Activated T-cell treated with anti-CD3 and anti-CD28 coated beads, Interleukin-2, amount 50 U/mL, for 48 hours (primary cell): ENCODE measurements at regions not wholly inside any gene's neighbourhood (a gene's known extent, or its start where the extent isn't known, plus 50 kb on each side); places are given as distances from the start of the nearest gene placed in this dataset.
"Not testable (repeated sequence)": the region's sequence is repeated elsewhere in the genome, so short reads cannot be mapped to it uniquely, and the experiment has no call there.

ENCODE experiments used
- DNase-seq, 2 experiments: peaks; one replicate each; pipeline ENCODE4 v3.0.0-alpha.2; 2020

- no peak for DNase-seq
These were observed 126.9 kb upstream of the TNRC6C start for GRCh38 chr17:77831474-77832179.

GRCh38 chr17:77832180-77832560 is 126.3 kb upstream of the TNRC6C start:
- no peak for DNase-seq

GRCh38 chr17:77833769-77834168 is 124.7 kb upstream of the TNRC6C start:
- DNase-seq = no peak

DNA sequence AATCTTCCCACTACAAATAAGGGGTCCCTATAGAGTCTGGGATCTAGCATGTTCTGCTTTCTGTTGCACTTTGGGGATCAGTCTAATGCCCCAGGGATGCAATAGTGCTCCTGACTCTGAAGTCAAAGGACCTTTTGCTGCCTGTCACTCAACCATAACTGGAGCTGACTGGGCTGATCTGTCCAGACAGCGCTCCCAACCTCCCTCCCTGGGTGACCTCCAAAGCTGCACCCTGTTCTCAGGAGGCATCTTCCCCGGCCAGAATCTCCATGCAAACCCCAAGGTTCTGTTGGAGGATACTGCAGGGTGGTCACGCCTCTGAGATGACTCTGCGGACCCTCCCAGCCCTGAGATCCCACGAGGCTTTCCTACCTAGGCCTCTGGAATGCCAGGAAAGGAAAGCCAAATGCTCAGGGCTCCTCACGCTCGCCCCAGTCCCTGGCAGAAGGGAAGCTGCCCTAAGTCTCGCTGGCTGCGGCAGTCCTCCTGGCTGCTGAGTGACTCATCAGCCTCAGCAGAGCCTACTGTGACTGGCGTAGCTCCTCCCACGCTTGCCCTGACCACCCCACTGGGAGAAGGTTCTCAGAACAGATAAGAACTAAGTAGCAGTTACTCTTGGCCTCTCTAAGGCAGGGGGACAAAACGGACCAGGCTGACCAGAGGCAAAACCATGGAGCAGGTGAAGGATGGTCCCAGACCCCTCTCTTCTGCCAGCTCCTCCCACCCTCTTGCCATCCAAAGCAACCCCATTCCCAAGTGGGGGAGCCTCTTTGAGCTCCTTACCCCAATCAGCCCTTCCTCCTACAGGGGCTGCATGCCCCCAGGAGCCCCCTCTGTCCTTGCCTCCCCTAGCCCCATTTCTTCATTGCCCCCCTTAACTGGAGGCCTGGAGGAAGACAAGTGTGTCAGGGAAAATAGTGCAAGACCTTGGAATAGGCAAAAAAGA is 124.1 kb upstream of the TNRC6C start:
- DNase-seq = peak; percentile 78 to 83

GRCh38 chr17:77836557-77837041 is 121.9 kb upstream of the TNRC6C start:
- peak; percentile 48 to 60 for DNase-seq

DNA sequence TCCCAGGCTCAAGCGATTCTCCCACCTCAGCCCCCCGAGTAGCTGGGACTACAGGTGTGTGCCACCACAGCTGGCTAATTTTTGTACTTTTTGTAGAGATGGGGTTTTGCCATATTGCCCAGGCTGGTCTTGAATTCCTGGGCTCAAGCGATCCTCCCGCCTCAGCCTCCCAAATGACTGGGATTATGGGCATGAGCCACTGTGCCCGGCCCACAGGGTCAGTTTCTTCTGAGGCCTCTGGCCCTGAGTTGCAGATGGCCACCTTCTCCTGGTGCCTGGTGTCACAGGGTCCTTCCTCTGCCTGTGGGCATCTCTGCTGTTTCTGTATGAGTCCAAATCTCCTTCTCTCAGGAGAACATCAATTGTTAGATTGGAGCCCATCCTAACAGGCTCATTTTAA is 121.4 kb upstream of the TNRC6C start:
- not testable (repeated sequence) for DNase-seq

- DNase-seq = no peak
These were observed 120.6 kb upstream of the TNRC6C start for GRCh38 chr17:77837917-77838316.

GRCh38 chr17:77838748-77839697 is 119.5 kb upstream of the TNRC6C start:
- DNase-seq = no peak

GRCh38 chr17:77839698-77840512 is 118.6 kb upstream of the TNRC6C start:
- no peak for DNase-seq

DNA sequence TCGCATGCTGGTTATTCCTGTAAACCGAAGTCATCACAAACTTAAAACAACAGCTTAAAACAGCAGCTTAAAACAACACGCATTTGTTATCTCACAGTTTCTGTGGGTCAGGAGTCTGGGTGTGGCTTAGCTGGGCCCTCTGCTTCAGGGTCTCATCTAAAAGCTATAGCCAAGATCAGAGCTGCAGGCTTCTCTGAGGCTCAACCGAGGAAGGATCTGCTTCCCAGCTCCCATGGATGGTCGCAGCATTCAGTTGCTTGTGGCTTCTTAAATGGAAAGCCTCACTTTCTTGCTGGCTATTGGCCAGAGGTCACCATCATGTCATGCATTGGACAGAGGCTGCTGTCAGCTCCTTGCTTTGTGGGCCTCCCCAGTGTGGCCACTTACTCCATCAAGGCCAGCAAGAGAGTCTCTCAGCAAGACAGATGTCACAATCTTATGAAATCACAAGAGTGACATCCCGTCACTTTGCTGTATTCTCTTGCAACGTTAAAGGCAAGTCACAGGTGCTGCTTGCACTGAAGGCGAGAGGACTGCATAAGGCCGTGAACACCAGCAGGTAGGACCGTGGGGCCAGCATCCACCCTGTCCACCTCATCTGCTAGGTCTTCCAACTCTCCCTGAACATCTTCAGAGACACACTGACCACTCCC is 117.9 kb upstream of the TNRC6C start:
- no peak for DNase-seq

DNA sequence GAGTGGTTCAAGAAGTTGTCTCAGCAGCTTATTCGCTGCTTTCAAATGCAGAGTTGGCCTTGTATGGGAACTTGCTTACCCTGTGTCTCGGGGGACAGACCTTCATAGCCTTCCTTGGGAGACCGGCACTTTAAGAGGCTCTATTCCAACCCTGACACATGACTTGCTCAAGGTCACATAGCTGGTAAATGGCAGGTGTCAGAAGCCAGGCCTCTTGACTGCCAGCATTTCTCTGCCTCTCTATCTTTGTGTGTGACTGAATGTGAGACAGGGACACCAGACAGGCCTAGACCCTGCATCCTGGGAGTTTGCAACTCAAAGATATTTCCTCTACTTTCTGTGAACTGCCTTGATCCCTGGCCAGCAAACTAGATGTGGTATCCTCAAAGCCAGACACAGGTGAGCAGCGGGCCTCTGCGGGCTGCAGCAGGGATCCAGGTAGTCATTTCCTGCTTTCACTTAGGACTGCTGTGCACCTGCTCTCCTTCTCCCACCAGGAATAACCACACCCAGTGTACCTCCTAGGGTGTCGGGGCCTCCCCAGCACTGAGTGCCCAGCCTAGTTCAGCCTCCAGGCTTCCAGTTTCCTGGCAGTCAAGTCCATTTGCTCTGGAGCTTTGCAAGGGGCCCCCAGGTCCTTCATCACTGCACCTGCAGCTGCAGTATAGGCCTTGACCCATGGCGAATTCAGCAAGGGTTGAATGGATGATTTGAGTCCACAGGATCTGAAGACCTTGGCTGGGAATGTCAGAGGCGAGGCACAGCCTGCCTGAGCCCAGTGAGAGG is 116.6 kb upstream of the TNRC6C start:
- DNase-seq = peak in 1 of 2 experiments; percentile 30

DNA sequence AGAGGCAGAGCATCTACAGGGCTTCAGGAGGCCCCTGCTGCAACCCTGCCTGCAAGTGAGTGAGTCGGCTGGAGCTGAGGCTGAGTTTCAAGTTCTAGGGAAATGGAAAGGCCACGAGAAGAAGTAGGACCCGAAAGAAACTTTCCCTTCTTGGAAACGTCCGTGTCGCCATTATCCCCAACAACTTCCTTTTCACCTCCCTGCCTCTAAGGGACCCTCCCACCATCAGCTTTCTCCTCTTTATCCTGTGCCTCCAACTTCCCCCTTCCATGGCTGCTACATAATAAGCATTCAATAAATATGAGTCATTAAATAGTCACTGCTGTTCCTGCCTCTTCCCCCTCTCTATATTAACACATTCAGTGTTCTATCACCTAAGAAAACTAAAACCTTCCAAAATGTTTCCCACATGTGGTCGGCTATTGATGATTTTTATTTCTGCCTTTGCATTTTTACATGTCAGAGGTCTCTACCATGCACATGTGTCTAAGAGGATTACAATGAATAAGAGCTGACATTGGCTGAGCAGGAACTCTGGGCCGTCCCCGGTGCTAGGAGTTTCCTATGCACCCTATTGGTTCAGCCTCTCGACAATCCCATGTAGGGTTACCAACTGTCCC is 115.9 kb upstream of the TNRC6C start:
- peak; percentile 57 to 60 for DNase-seq

DNA sequence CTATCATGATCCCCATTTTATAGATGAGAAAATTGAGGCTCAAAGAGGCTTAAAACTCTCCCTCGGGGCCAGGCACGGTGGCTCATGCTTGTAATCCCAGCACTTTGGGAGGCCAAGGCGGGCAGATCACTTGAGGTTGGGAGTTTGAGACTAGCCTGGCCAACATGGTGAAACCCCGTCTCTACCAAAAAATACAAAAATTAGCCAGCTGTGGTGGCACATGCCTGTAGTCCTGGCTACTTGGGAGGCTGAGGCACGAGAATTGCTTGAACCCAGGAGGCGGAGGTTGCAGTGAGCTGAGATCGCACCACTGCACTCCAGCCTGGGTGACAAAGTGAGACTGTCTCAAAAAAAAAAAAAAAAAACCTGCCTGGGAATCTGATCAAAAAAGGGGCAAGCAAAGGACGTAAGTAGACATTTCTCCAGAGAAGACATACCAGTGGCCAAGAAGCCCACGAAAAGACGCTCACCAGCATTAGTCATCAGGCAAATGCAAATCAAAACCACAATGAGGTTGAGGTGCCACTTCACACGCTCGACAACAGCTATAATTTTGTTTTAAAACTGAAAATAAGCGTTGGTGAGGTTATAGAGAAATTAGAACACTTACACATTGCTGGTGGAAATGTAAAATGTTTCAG is 115.1 kb upstream of the TNRC6C start:
- DNase-seq = peak; percentile 63 to 74

- DNase-seq = no peak
These were observed 114.6 kb upstream of the TNRC6C start for GRCh38 chr17:77843896-77844295.

DNA sequence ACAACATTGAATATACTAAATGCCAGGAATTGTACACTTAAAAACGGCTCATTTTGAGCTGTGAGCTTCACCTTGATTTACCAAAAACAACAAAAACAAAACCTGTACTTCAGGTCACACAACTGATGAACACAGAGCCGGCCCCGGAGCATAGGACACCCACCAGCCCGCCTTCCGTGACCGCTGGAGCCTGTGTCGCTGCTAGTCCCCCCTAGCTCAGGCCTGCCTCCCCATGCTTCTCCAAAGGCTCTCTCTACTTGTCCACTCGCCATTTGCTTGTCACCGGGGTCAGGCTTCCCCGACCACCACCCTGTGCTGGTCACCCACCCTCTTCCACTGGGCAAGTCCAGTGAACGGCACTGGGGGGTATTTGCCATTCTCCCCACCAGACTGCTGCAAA is 113.8 kb upstream of the TNRC6C start:
- DNase-seq = no peak

- no peak for DNase-seq
These were observed 112.8 kb upstream of the TNRC6C start for GRCh38 chr17:77845541-77846225.

- peak in 1 of 2 experiments; percentile 30 for DNase-seq
These were observed 111.9 kb upstream of the TNRC6C start for GRCh38 chr17:77846531-77847085.
